ENCODE measurements at regions not wholly inside any gene's neighbourhood (a gene's known extent, or its start where the extent isn't known, plus 50 kb on each side); places are given as distances from the start of the nearest gene placed in this dataset.

DNA sequence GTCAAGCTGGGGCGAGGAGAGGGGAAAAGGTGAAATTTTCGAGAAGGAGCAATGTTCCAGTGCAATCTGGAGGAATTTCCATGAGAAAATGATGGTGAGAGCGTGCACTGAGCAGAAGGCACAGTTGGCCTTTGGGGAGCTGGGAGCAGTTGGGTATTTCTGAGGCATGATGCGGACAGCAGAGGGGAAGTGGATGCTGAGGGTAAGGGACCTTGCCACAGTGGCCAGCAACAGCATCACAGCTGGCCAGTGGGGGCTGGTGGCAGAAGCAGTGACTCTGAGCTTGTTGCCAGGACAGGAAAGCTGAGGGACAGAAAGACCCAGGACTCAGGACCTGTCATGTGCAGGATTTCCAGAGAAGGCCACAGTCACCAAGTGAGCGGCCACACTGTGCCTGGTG lies 98.9 kb downstream of the LSM3 start (continued):
- TF ChIP-seq RXRA (IDR thresholded peaks at IDR 0.05; ENCODE audit: insufficient read depth, low read depth, low read length): no peak
- TF ChIP-seq EZH2 (IDR thresholded peaks at IDR 0.05; ENCODE audit: low read depth, low read length, severe bottlenecking): no peak
- no peak for TF ChIP-seq HDAC2 (IDR thresholded peaks at IDR 0.05; ENCODE audit: borderline replicate concordance in 1 of 2, low read depth in 2 of 2, low read length in 2 of 2)
- no peak for TF ChIP-seq SP2 (IDR thresholded peaks at IDR 0.05; ENCODE audit: low read length)
- no peak for TF ChIP-seq MAFK (IDR thresholded peaks at IDR 0.05; ENCODE audit: low read depth, low read length)
- no peak for TF ChIP-seq KDM5A (IDR thresholded peaks at IDR 0.05; ENCODE audit: low read length)
- no peak for TF ChIP-seq RNF2 (IDR thresholded peaks at IDR 0.05; ENCODE audit: borderline replicate concordance, low read depth, low read length, missing control alignments, poor library complexity, severe bottlenecking)
- no peak for TF ChIP-seq TBP (IDR thresholded peaks at IDR 0.05; ENCODE audit: low read depth, low read length)

Measured in H1 (cell line).